Vagina (tissue), 2 donors: ENCODE measurements at regions not wholly inside any gene's neighbourhood (a gene's known extent, or its start where the extent isn't known, plus 50 kb on each side); places are given as distances from the start of the nearest gene placed in this dataset.

Experiments
- DNase-seq, 2 donors: peaks; one replicate each; pipeline ENCODE4 v3.0.0-alpha.2; 2017; ENCODE audit errors: extremely low spot score in 2 of 2
- H3K27ac ChIP-seq: fragments of 200-600 bp; sonication (generic); one replicate; pipeline ENCODE4 v1.5.1; 2019
- H3K27me3 ChIP-seq: fragments of 200-600 bp; sonication (generic); one replicate; pipeline ENCODE4 v1.5.1; 2019
- H3K36me3 ChIP-seq, 2 donors: fragments of 200-600 bp; sonication (generic); one replicate each; pipeline ENCODE4 v1.5.1; 2017 to 2019
- H3K4me1 ChIP-seq: fragments of 200-600 bp; sonication (generic); one replicate; pipeline ENCODE4 v1.5.1; 2019
- H3K4me3 ChIP-seq, 2 donors: fragments of 200-600 bp; sonication (generic); 1 replicate in 1 of 2; 2 replicates in 1 of 2; pipeline ENCODE4 v1.5.1; 2016 to 2019
- H3K9me3 ChIP-seq: fragments of 200-600 bp; sonication (generic); one replicate; pipeline ENCODE4 v1.5.1; 2019
- POLR2A ChIP-seq, 2 donors: fragments of 450-650 bp; IDR thresholded peaks; one replicate each; pipeline ENCODE4 v1.6.1; 2017; ENCODE audit warnings: antibody characterized with exemption in 2 of 2, mild to moderate bottlenecking in 2 of 2, moderate library complexity in 2 of 2
- POLR2AphosphoS5 ChIP-seq, 2 donors: sonication (generic); formaldehyde crosslinking; IDR thresholded peaks; one replicate each; pipeline ENCODE4 v1.9.0; 2017; ENCODE audit warnings: antibody characterized with exemption in 2 of 2, mild to moderate bottlenecking in 2 of 2, low read depth in 1 of 2; ENCODE audit not compliant: insufficient read depth in 1 of 2
- intact Hi-C: fragments of 100-400 bp; cut with DNase I; formaldehyde crosslinking; loops from one replicate; pipeline ENCODE4 v1.15.1; 2023
- TF ChIP-seq, protein P1 (sequence below), 3 experiments: fragments of 450-650 bp in 2 of 3; fragments of 200-600 bp in 1 of 3; sonication (generic) in 1 of 3; IDR thresholded peaks; one replicate each; pipeline ENCODE4 v1.5.1; 2017 to 2019; ENCODE audit warnings: antibody characterized with exemption in 3 of 3, mild to moderate bottlenecking in 2 of 3, moderate library complexity in 2 of 3

DNA sequence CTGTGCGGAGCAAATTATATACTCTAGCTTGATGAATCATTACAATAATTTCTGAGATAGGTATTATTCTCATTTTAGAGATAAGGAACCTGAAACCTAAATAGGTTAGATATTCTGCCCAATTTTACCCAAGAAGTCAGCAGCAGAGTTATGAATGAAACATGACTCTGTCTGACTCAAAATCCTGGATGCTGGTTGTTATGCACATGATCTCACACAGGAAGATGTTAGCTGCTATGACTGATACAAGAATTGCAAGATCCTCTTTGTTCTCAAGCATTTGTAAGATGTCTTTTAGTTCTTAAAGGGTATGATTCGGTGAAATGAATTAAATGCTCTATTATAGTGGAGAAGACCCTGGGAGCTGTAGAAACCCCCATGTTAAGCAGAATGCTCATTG, 447.8 kb downstream of the KIF2B start:
- Histone ChIP-seq H3K4me1 (no peaks in the 10 kb centered on the region), H3K4me3 (no peak overlapping the region), H3K27ac (no peak overlapping the region), H3K27me3 (no peaks in the 10 kb centered on the region), H3K36me3 (no peaks in the 10 kb centered on the region), H3K9me3 (no peaks in the 10 kb centered on the region)
- no peak for DNase-seq
- TF ChIP-seq POLR2A (IDR thresholded peaks at IDR 0.05) (no peak), POLR2AphosphoS5 (IDR thresholded peaks at IDR 0.05; ENCODE audit: insufficient read depth in 1 of 2, low read depth in 1 of 2) (no peak)
- TF ChIP-seq, protein P1, sequence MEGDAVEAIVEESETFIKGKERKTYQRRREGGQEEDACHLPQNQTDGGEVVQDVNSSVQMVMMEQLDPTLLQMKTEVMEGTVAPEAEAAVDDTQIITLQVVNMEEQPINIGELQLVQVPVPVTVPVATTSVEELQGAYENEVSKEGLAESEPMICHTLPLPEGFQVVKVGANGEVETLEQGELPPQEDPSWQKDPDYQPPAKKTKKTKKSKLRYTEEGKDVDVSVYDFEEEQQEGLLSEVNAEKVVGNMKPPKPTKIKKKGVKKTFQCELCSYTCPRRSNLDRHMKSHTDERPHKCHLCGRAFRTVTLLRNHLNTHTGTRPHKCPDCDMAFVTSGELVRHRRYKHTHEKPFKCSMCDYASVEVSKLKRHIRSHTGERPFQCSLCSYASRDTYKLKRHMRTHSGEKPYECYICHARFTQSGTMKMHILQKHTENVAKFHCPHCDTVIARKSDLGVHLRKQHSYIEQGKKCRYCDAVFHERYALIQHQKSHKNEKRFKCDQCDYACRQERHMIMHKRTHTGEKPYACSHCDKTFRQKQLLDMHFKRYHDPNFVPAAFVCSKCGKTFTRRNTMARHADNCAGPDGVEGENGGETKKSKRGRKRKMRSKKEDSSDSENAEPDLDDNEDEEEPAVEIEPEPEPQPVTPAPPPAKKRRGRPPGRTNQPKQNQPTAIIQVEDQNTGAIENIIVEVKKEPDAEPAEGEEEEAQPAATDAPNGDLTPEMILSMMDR (IDR thresholded peaks at IDR 0.05) = no peak
- intact Hi-C loops = no loop called here

DNA sequence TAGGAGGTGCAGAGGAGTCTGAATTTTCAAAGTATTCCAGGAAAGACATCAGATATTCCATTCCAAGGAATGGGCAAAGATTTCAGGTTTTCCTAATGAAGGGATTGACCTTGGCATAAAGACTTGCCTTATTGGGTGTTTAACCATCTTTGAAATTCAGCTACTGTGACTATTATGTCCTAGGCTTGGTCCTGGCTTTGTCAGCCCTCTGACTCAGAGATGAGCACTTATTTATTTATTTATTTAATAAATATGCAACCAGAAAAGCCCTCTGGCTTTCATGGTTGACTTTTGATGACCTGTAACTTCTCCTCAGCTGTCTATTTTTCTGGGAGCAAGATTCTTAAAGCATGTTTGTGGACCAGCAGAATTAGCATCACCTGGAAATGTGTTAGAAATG, 455.1 kb downstream of the KIF2B start:
- no peak overlapping the region for H3K27ac ChIP-seq
- DNase-seq = no peak
- H3K9me3 ChIP-seq = no peaks in the 10 kb centered on the region
- intact Hi-C loops = no loop called here
- H3K4me1 ChIP-seq = no peaks in the 10 kb centered on the region
- H3K4me3 ChIP-seq = no peak overlapping the region
- H3K36me3 ChIP-seq = no peaks in the 10 kb centered on the region
- H3K27me3 ChIP-seq = no peaks in the 10 kb centered on the region
- TF ChIP-seq POLR2AphosphoS5 (IDR thresholded peaks at IDR 0.05; ENCODE audit: insufficient read depth in 1 of 2, low read depth in 1 of 2) = no peak
- TF ChIP-seq POLR2A (IDR thresholded peaks at IDR 0.05) = no peak
- TF ChIP-seq, protein P1 (IDR thresholded peaks at IDR 0.05) = no peak

GRCh38 chr17:54280741-54281140, 458.0 kb downstream of the KIF2B start:
- Histone ChIP-seq H3K27me3 (no peaks in the 10 kb centered on the region), H3K36me3 (no peaks in the 10 kb centered on the region), H3K27ac (no peak overlapping the region), H3K4me3 (no peak overlapping the region), H3K4me1 (no peaks in the 10 kb centered on the region), H3K9me3 (no peaks in the 10 kb centered on the region)
- no peak for DNase-seq
- TF ChIP-seq, protein P1 (IDR thresholded peaks at IDR 0.05) = no peak
- TF ChIP-seq POLR2AphosphoS5 (IDR thresholded peaks at IDR 0.05; ENCODE audit: insufficient read depth in 1 of 2, low read depth in 1 of 2) = no peak
- no peak for TF ChIP-seq POLR2A (IDR thresholded peaks at IDR 0.05)
- intact Hi-C loops = no loop called here

DNA sequence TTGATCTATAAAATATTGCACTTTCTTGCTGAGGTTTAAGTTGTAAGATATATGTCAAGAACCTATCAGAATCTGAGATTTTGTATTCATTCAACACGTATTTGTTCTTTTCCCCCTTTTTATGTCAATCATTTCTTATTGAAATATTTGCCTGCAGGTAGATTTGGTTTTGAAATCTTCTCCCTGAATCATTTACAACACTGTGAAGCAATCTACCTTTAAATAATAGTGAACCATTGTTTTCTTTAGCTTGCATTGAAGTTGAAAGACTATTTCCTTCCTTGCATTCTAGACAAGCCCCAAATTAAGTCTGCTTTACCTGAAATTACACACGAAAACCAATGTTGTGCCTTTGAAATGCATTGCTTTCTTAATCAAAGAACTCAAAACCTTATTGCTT, 460.2 kb downstream of the KIF2B start:
- no peak for TF ChIP-seq POLR2A (IDR thresholded peaks at IDR 0.05)
- TF ChIP-seq, protein P1 (IDR thresholded peaks at IDR 0.05) = no peak
- no peak for TF ChIP-seq POLR2AphosphoS5 (IDR thresholded peaks at IDR 0.05; ENCODE audit: insufficient read depth in 1 of 2, low read depth in 1 of 2)
- no peaks in the 10 kb centered on the region for H3K27me3 ChIP-seq
- no peak overlapping the region for H3K27ac ChIP-seq
- no peak for DNase-seq
- H3K36me3 ChIP-seq = no peaks in the 10 kb centered on the region
- H3K9me3 ChIP-seq = no peaks in the 10 kb centered on the region
- no peak overlapping the region for H3K4me3 ChIP-seq
- intact Hi-C loops = no loop called here
- no peaks in the 10 kb centered on the region for H3K4me1 ChIP-seq

GRCh38 chr17:54307351-54307750, 484.6 kb downstream of the KIF2B start:
- Histone ChIP-seq H3K36me3 (no peaks in the 10 kb centered on the region), H3K4me1 (no peaks in the 10 kb centered on the region), H3K27ac (no peak overlapping the region), H3K27me3 (no peaks in the 10 kb centered on the region), H3K4me3 (no peak overlapping the region), H3K9me3 (no peaks in the 10 kb centered on the region)
- TF ChIP-seq, protein P1 (IDR thresholded peaks at IDR 0.05) = no peak
- no peak for TF ChIP-seq POLR2A (IDR thresholded peaks at IDR 0.05)
- no peak for TF ChIP-seq POLR2AphosphoS5 (IDR thresholded peaks at IDR 0.05; ENCODE audit: insufficient read depth in 1 of 2, low read depth in 1 of 2)
- intact Hi-C loops = no loop called here
- DNase-seq = no peak
